MM.1S (cell line): ENCODE measurements at regions not wholly inside any gene's neighbourhood (a gene's known extent, or its start where the extent isn't known, plus 50 kb on each side); places are given as distances from the start of the nearest gene placed in this dataset.

Source experiments
- CTCF ChIP-seq: fragments of 300-600 bp; sonication (generic); IDR thresholded peaks from 2 replicates; pipeline ENCODE4 v1.5.1; 2016; ENCODE audit warnings: antibody characterized with exemption, low read length, mixed read lengths
- EZH2 ChIP-seq: fragments of 300-600 bp; sonication (generic); optimal IDR thresholded peaks from 2 replicates; pipeline ENCODE3; 2017; ENCODE audit warnings: low read depth, mild to moderate bottlenecking, antibody characterized with exemption, low read length, mixed read lengths
- EZH2phosphoT487 ChIP-seq: fragments of 300-600 bp; sonication (generic); IDR thresholded peaks from 2 replicates; pipeline ENCODE4 v1.6.1; 2018; ENCODE audit warnings: antibody characterized with exemption, low read length

- TF ChIP-seq EZH2 (no peak), CTCF (no peak), EZH2phosphoT487 (no peak)
Measured at GRCh38 chr10:108452533-108452932, 1288.0 kb upstream of the SORCS1 start.
